GM21423 (cell line): ENCODE measurements at regions not wholly inside any gene's neighbourhood (a gene's known extent, or its start where the extent isn't known, plus 50 kb on each side); places are given as distances from the start of the nearest gene placed in this dataset.

Experiments
- ATAC-seq: cut with Tn5 transposase; IDR thresholded peaks from one replicate; pipeline ENCODE4 v1.9.1; 2021; ENCODE audit warnings: mild to moderate bottlenecking, moderate library complexity; ENCODE audit not compliant: unreplicated experiment

DNA sequence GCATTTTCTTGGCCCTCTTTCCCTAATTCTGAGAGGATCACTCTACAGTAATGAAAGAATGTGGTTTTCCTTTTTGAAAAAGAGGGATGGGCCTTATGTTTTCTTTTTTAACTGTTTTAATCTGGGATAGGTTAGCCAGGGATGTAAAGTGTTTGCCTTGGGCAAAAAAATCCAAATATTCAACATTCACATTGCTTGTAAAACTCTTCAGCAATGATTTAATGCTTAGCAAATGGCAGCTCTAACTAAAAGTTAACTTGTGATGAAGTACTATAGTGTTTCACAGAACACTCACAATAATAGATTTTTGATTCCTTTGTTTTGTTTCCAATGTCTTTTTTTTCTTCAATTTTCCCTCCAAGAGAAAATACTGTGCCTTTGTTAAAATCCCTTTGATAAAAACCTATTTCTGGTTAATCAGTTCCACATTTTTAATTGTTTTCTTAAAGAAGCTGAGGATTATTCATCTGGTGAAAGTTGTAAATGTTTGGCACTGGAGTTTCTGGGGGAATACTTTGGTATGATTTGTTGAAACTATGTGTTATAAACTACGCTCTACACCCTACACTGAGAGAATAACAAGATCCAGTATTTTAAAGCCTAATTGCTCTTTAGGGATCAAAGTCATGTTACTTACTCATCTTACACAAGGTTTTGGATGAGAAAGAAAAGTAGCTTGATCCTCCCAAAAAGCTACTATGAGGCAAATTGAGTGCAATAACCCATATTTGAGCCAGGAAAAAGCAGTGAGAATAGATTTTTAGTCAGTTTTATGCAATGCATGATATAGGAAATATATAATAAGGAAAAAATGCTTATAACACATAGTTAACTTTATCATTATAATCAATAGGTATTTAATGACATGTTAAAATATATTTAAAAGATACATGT, 335.8 kb downstream of the EPHA7 start:
- no peak for ATAC-seq

DNA sequence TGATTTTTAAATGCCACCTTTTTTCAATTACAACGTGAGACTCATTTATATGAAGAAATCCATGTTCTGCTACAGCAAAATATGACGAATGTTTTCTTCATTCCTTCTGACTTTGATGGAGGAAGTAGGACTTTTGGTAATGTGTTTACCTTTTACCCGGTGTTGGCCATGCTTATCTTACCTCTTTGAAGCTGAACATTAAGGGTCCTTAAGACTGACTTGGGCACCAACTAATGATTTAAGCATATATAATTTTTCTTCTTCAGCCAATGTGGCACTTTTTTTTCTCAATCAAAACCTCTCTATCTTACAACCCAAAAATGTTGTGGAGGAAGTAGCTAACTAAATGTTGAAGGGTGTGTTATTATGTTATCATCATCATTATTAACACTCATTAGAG, 337.5 kb downstream of the EPHA7 start:
- ATAC-seq = no peak

DNA sequence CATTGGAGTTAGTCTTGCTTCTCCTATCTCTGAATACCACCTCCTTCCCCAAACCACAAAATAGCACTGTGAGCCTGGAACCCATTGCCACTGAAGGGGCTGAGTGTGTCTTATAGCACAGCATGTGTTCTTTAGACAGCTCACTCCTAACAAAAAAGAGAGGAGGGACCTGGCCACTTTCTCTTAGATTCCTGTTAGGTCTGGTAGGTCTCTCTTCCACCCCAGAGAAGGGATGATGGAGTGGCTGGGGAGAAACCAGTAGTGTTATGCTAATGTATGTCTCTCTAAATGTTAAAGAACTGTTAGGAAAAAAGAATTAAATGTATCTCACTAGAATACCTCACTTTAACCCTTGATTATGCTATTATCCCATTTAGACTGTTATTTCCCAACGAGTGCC, 340.3 kb downstream of the EPHA7 start:
- ATAC-seq = no peak

DNA sequence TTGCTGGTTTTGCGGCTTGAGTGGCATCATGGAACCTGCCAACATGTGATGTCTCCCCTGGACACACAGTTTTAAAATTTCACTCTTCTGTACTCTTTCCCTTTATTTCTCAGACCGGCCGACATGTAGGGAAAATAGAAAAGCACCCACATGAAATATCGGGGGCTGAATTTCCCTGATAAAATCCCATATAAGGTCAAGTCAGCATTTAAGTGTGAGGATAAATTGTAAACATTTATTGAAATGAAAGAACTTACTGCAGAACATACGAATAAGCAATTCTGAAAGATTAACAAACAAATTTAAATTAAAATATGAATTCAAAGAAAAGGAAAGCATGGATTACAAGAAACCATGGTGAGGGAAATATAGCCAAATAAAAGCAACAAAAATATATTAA, 345.5 kb downstream of the EPHA7 start:
- ATAC-seq = no peak

DNA sequence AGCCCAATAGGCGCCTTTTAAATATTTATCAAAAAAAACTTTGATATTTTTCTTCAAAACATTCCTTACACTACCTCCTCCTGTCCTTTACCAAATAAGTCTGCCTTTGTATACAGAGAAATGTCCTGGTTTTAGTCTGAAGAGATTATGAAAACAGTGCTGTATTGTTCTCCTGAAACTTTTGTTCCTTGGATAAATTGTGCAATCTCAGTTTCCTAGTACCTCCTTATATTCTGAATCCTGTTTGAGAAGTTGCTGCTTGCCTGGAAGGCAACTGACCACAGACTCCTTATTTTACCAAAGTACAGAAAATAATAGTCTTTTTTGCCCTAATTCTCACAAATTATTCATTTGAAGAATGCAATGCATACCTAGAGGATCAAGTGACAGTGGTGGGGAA, 349.5 kb downstream of the EPHA7 start:
- no peak for ATAC-seq

GRCh38 chr6:93059911-93060310, 359.4 kb downstream of the EPHA7 start:
- no peak for ATAC-seq

GRCh38 chr6:93057584-93057983, 361.8 kb downstream of the EPHA7 start:
- no peak for ATAC-seq

DNA sequence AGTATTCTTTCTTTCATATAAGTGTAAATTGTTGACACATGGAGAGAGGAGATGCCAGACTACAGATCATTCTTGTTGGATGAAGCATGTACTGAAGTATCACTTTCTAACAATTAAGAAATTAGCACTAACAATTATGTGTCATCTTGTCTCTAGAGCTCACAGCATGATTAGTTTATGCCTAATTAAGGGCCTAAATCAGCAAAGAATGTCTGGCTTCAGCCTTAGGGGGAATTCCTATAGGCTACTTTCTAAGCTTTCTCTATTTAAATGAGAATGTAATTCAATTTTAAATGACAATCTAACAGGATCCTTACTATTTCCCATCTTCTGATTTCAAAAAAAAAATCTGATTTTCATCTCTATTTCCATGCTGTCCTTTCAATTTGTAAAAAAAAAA, 371.0 kb downstream of the EPHA7 start:
- no peak for ATAC-seq

DNA sequence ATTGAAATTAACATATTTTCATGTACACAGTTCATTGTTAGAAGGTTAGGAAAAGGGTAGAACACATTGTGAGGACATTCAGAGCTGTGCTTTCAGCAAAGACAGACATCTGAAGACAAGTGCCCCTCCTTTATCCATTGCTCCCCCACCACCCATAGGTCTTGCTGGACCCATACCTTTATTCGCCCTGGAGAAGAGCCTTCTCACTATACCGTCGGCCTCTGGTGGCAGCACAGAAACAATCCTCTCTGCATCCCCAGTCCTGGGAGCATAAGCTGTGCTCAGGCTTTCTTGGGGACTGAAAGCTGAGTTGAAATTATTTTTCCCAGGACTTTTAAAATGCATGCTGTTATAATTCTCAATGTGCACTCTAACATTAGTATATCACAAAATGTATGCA, 372.3 kb downstream of the EPHA7 start:
- no peak for ATAC-seq

GRCh38 chr6:93045156-93045555, 374.2 kb downstream of the EPHA7 start:
- no peak for ATAC-seq

DNA sequence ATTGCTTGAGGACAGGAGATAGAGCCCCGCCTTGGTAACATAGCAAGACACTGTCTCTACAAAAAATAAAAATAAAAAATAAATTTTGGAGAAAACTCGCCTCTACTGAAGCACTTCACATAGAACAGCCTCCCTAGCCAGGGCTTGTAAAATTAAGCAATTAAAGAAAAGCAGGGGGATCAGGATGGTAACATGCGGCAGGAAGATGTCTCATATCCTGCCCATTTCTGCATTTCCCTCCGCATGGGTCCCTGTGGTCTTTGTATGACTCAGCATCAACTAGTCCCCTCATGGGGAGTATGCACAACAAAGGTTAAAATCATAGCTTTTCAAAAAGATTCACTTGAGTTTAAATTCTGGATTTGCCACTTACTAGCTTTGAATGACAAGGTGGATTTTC, 379.0 kb downstream of the EPHA7 start:
- ATAC-seq = no peak

- no peak for ATAC-seq
Measured at GRCh38 chr6:93036835-93037234, 382.5 kb downstream of the EPHA7 start.

- ATAC-seq = no peak
Measured at GRCh38 chr6:93035756-93036155, 383.6 kb downstream of the EPHA7 start.

DNA sequence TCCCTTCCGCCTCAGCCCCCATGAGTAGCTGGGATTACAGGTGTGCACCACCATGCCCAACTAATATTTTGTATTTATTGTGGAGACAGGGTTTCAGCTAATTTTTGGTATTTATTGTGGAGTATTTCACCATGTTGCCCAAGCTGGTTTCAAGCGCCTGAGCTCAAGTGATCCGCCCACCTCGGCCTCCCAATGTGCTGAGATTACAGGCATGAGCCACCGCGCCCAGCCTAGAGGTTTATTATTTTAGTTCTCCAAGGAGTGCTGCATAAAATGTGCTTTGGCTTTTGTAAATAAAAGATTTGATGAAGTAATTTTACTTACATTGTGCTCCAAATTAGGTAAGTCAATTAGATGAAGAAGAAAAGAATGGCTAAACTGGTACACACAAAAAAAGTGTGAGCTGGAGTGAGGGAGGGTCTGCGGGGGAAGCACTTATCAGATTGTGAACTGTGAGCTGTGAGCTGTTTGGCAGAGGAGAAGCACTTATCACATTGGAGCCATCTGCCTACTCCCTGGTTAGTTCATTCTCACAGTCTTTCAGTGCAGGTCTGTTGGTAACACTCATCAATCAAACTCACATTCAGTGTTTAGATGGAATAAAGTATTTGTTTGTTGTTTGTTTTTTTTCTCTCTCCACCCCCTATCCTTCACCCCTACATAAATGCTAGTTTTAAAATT, 398.0 kb downstream of the EPHA7 start:
- ATAC-seq = no peak

DNA sequence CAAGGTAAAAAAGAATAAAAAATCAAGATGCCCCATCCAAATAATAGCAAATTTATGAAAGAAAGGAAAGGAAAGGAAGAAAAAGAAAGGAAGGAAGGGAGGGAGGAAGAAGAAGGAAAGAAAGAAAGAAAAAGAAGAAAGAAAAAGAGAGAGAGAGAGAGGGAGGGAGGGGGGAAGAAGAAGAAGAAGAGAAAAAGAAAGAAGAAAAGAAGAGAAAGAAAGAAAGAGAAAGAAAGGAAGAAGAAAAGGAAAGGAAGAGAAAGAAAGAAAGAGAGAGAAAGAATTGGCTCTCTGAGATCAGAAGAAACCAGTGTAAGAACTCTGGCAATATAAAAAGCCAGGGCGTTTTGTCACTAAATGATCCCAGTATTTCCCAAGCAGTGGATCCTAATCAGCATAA, 401.7 kb downstream of the EPHA7 start:
- no peak for ATAC-seq

DNA sequence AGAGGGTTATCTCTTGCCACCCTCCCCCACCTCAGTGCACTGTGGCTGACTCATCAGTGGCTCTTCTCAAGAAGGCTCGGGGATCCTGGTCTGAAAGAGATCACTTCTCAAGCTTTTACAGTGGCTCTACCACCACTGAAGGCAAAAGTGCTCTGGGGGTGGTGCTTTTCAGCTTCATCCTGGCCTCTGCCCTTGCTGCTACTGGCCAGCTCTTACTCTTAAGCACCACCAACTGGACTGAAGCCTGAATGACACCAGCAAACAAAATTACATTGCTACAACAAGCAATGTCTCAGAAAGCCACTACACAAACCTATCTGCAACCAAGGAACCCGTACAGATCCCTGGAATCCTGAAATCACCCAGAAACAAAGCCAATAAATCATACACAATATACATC, 402.1 kb downstream of the EPHA7 start:
- ATAC-seq = no peak

DNA sequence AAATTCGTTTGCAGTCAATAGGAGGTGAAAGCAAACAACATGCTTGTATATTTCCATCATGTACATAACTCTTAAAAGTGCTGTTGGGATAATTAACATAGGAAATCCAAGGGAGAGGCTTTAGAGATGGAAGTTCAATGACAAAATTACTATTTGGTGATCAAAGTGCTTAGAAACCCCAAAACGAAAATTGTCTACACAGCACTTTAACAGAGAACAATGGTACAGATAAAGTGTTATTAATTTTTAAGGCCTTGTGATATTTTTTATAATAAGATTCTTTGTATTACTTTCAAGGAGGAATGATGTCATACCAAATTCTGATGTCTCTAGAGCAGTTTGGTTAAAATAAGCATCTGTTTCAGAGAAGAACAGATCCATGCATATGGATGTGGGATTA, 406.3 kb downstream of the EPHA7 start:
- no peak for ATAC-seq

DNA sequence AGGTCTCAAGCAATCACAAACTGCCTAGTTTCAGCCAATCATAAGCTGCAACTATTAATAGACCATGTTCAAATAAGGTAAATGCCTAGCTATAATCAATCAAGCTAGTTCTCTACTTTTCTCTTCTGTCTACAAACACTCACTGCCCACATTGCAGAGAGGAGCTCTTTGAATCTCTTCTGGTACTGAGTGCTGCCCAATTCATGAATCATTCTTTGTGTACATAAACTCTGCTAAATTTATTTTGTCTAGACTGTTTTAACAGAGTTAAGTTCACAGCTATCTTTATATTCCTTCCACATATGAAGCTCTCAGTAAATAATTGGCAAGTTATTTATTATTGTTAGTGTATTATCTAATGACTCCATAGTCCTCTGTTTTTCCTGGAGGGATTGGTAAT, 411.0 kb downstream of the EPHA7 start:
- no peak for ATAC-seq

- no peak for ATAC-seq
Measured at GRCh38 chr6:92989656-92990055, 429.7 kb downstream of the EPHA7 start.

- no peak for ATAC-seq
Measured at GRCh38 chr6:92979281-92979680, 440.1 kb downstream of the EPHA7 start.

DNA sequence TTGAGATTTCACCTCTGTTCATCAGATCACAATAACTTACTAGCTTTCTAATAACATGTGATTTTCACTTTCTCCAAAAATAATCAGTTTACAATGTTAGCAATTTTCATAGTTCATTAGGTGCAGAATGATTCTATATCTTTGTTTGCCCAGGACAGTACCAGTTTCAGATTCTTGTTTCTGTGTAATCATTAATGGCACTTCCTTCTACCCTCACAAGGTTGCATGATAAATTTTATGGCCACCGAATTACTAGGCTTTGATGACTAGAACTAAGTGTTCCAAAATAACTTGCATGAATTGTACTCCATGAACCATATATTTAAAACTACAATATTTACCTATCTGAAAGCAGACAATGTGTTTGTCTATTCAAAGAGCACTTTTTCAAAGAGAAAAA, 442.3 kb downstream of the EPHA7 start:
- no peak for ATAC-seq

GRCh38 chr6:92967362-92967761, 452.0 kb downstream of the EPHA7 start:
- ATAC-seq = no peak
